ENCODE measurements at regions not wholly inside any gene's neighbourhood (a gene's known extent, or its start where the extent isn't known, plus 50 kb on each side); places are given as distances from the start of the nearest gene placed in this dataset.

GRCh38 chr5:8908055-8908683 lies 637.7 kb downstream of the SEMA5A start:
- TF ChIP-seq CTCF (conservative IDR thresholded peaks at IDR 0.05) (peak; percentile 97), ZFX (IDR thresholded peaks at IDR 0.05) (no peak)

All from C4-2B (cell line).